ENCODE measurements at regions not wholly inside any gene's neighbourhood (a gene's known extent, or its start where the extent isn't known, plus 50 kb on each side); places are given as distances from the start of the nearest gene placed in this dataset.

- Histone ChIP-seq H3K27ac (ENCODE audit: low read length) (no peak overlapping the region), H3K9me3 (ENCODE audit: low read length) (peaks cover 6% of the 10 kb centered on the region), H3K27me3 (ENCODE audit: insufficient read depth, low read depth, low read length) (no peaks in the 10 kb centered on the region), H3F3A (ENCODE audit: insufficient read depth, low read length, poor library complexity, severe bottlenecking) (no peaks in the 10 kb centered on the region), H3K36me3 (ENCODE audit: insufficient read depth, low read length) (no peaks in the 10 kb centered on the region), H3K4me2 (ENCODE audit: low read length) (no peak overlapping the region), H2AFZ (ENCODE audit: low read depth, low read length) (no peak overlapping the region), H4K20me1 (ENCODE audit: insufficient read depth) (no peaks in the 10 kb centered on the region), H3K4me3 (ENCODE audit: low read length) (no peak overlapping the region), H3K79me2 (replicated peaks; ENCODE audit: insufficient read depth, low read length) (no peaks in the 10 kb centered on the region), H3K9ac (ENCODE audit: low read length) (no peak overlapping the region), H3K9me2 (ENCODE audit: insufficient read depth, low read length) (no peaks in the 10 kb centered on the region)
- TF ChIP-seq EP300 (conservative IDR thresholded peaks at IDR 0.05; ENCODE audit: poor library complexity, severe bottlenecking) = no peak
- TF ChIP-seq RAD21 (conservative IDR thresholded peaks at IDR 0.05) = no peak
- no peak for TF ChIP-seq EZH2 (IDR thresholded peaks at IDR 0.05; ENCODE audit: borderline replicate concordance, insufficient read depth, low read length, poor library complexity, severe bottlenecking)
- no peak for TF ChIP-seq REST (IDR thresholded peaks at IDR 0.05; ENCODE audit: borderline replicate concordance)
- TF ChIP-seq SMC3 (conservative IDR thresholded peaks at IDR 0.05; ENCODE audit: poor library complexity) = no peak
- TF ChIP-seq MXI1 (conservative IDR thresholded peaks at IDR 0.05; ENCODE audit: poor library complexity, severe bottlenecking) = no peak
- no peak for TF ChIP-seq TAF1 (IDR thresholded peaks at IDR 0.05; ENCODE audit: low read depth)
- TF ChIP-seq POLR2AphosphoS5 (IDR thresholded peaks at IDR 0.05) = no peak
- no peak for TF ChIP-seq CTCF (IDR thresholded peaks at IDR 0.05; ENCODE audit: poor library complexity, severe bottlenecking)
Observed at GRCh38 chr9:8012986-8013385, 213.4 kb upstream of the DMAC1 start.

- Histone ChIP-seq H2AFZ (ENCODE audit: low read depth, low read length) (no peak overlapping the region), H4K20me1 (ENCODE audit: insufficient read depth) (no peaks in the 10 kb centered on the region), H3K36me3 (ENCODE audit: insufficient read depth, low read length) (no peaks in the 10 kb centered on the region), H3K27ac (ENCODE audit: low read length) (no peak overlapping the region), H3K9ac (ENCODE audit: low read length) (no peak overlapping the region), H3K4me2 (ENCODE audit: low read length) (no peak overlapping the region), H3K27me3 (ENCODE audit: insufficient read depth, low read depth, low read length) (no peaks in the 10 kb centered on the region), H3F3A (ENCODE audit: insufficient read depth, low read length, poor library complexity, severe bottlenecking) (no peaks in the 10 kb centered on the region), H3K9me3 (ENCODE audit: low read length) (peaks cover 7% of the 10 kb centered on the region), H3K79me2 (replicated peaks; ENCODE audit: insufficient read depth, low read length) (no peaks in the 10 kb centered on the region), H3K9me2 (ENCODE audit: insufficient read depth, low read length) (no peaks in the 10 kb centered on the region), H3K4me3 (ENCODE audit: low read length) (no peak overlapping the region)
- no peak for TF ChIP-seq EZH2 (IDR thresholded peaks at IDR 0.05; ENCODE audit: borderline replicate concordance, insufficient read depth, low read length, poor library complexity, severe bottlenecking)
Observed at GRCh38 chr9:8011974-8012373, 212.4 kb upstream of the DMAC1 start.

GRCh38 chr9:7996558-7996957 is 197.0 kb upstream of the DMAC1 start:
- Histone ChIP-seq H3K27ac (ENCODE audit: low read length) (no peak overlapping the region), H3K36me3 (ENCODE audit: insufficient read depth, low read length) (no peaks in the 10 kb centered on the region), H3K9me2 (ENCODE audit: insufficient read depth, low read length) (no peaks in the 10 kb centered on the region), H3K9me3 (ENCODE audit: low read length) (no peaks in the 10 kb centered on the region), H3K4me3 (ENCODE audit: low read length) (no peak overlapping the region), H3K27me3 (ENCODE audit: insufficient read depth, low read depth, low read length) (no peaks in the 10 kb centered on the region), H3K9ac (ENCODE audit: low read length) (no peak overlapping the region), H4K20me1 (ENCODE audit: insufficient read depth) (no peaks in the 10 kb centered on the region), H3K79me2 (replicated peaks; ENCODE audit: insufficient read depth, low read length) (no peaks in the 10 kb centered on the region), H2AFZ (ENCODE audit: low read depth, low read length) (no peak overlapping the region), H3F3A (ENCODE audit: insufficient read depth, low read length, poor library complexity, severe bottlenecking) (no peaks in the 10 kb centered on the region), H3K4me2 (ENCODE audit: low read length) (no peak overlapping the region)
- TF ChIP-seq EP300 (conservative IDR thresholded peaks at IDR 0.05; ENCODE audit: poor library complexity, severe bottlenecking) = no peak
- TF ChIP-seq SMC3 (conservative IDR thresholded peaks at IDR 0.05; ENCODE audit: poor library complexity) = no peak
- TF ChIP-seq RAD21 (conservative IDR thresholded peaks at IDR 0.05) = no peak
- TF ChIP-seq MXI1 (conservative IDR thresholded peaks at IDR 0.05; ENCODE audit: poor library complexity, severe bottlenecking) = no peak
- TF ChIP-seq EZH2 (IDR thresholded peaks at IDR 0.05; ENCODE audit: borderline replicate concordance, insufficient read depth, low read length, poor library complexity, severe bottlenecking) = no peak
- no peak for TF ChIP-seq CTCF (IDR thresholded peaks at IDR 0.05; ENCODE audit: poor library complexity, severe bottlenecking)
- TF ChIP-seq TAF1 (IDR thresholded peaks at IDR 0.05; ENCODE audit: low read depth) = no peak
- TF ChIP-seq POLR2AphosphoS5 (IDR thresholded peaks at IDR 0.05) = no peak
- TF ChIP-seq REST (IDR thresholded peaks at IDR 0.05; ENCODE audit: borderline replicate concordance) = no peak
